ENCODE measurements at regions not wholly inside any gene's neighbourhood (a gene's known extent, or its start where the extent isn't known, plus 50 kb on each side); places are given as distances from the start of the nearest gene placed in this dataset.
"Not testable (repeated sequence)": the region's sequence is repeated elsewhere in the genome, so short reads cannot be mapped to it uniquely, and the experiment has no call there.

DNA sequence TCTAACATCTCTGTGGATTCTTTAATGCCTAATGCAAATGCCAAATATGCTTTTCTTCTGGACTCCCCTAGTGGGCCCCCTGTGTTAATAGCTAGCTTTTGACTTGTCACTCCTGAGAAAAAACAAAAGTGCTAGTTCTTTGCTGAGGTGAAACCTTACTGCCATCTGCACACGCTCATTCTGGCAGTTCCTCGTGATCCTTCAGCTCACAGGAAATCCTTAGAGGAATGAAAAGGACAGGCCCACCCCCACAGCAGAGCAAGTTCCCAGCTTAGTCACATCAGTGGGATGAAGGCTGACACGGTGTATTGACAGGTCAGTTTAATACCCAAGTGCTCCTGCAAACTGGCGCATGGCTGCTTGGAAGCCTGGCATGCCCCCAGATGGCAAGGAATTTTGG is 165.1 kb upstream of the ATP2B1 start:
- Mint-ChIP-seq H3K4me1 (peaks cover 51% of the 10 kb centered on the region), H3K27me3 (no peaks in the 10 kb centered on the region), H3K36me3 (ENCODE audit: low read depth) (peaks cover 7% of the 10 kb centered on the region), H3K4me3 (no peak overlapping the region), H3K27ac (no peak overlapping the region), H3K9me3 (peaks cover 16% of the 10 kb centered on the region)
- TF ChIP-seq, protein P1, sequence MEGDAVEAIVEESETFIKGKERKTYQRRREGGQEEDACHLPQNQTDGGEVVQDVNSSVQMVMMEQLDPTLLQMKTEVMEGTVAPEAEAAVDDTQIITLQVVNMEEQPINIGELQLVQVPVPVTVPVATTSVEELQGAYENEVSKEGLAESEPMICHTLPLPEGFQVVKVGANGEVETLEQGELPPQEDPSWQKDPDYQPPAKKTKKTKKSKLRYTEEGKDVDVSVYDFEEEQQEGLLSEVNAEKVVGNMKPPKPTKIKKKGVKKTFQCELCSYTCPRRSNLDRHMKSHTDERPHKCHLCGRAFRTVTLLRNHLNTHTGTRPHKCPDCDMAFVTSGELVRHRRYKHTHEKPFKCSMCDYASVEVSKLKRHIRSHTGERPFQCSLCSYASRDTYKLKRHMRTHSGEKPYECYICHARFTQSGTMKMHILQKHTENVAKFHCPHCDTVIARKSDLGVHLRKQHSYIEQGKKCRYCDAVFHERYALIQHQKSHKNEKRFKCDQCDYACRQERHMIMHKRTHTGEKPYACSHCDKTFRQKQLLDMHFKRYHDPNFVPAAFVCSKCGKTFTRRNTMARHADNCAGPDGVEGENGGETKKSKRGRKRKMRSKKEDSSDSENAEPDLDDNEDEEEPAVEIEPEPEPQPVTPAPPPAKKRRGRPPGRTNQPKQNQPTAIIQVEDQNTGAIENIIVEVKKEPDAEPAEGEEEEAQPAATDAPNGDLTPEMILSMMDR (IDR thresholded peaks at IDR 0.05), result no peak
- ChIA-PET CTCF (interaction anchor here (1.0 to 1.1 kb wide), 2 partner anchors 10 to 140 kb away, joined by 3 to 4 read pairs; no protein-coding TSS in a partner anchor), POLR2A (interaction anchor here (0.9 to 1.7 kb wide), 4 partner anchors 21 to 164 kb away, joined by 3 to 6 read pairs (median 4); no protein-coding TSS in a partner anchor)
- ATAC-seq (ENCODE audit: low read depth), result peak; percentile 56
- no peak for DNase-seq
- intact Hi-C loops (cut with micrococcal nuclease), result loop anchor here (1.0 kb wide), 1 partner anchor 8 kb away; no protein-coding TSS in a partner anchor

DNA sequence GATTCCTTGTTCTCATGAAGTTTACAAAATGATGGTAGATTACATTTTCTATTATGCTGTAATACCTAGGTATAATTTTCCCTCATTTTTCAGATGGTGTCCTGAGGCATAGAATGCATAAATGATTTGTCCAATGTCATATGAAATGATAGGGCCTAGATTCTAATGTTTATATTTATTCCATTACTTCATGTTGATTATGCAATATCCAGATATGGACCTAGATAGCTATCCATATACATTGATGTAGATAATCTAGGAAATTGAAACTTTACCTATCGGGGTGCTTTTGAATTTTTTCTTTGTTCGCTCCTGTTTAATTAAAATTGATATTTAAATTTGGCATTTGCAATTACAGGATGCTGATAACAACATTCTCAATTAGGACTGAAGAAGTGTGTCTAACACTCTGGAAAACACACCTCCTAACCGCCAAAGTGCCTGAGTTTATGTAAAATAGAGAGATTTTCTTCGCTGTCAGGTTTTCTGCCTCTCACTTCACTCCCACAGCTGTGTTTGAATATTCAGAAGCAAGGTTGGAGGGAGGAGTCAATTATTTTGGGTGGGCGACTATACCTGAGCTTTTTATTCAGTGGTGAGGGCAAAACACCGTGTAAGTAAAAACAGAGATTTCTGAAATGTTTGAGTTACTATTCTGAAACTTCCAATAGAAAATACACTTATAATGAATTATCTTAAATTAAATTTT is 164.4 kb upstream of the ATP2B1 start:
- Mint-ChIP-seq H3K27ac (no peak overlapping the region), H3K27me3 (no peaks in the 10 kb centered on the region)
- CTCF ChIA-PET, result interaction anchor here (1.0 to 1.1 kb wide), 2 partner anchors 9 to 140 kb away, joined by 3 to 4 read pairs; no protein-coding TSS in a partner anchor

DNA sequence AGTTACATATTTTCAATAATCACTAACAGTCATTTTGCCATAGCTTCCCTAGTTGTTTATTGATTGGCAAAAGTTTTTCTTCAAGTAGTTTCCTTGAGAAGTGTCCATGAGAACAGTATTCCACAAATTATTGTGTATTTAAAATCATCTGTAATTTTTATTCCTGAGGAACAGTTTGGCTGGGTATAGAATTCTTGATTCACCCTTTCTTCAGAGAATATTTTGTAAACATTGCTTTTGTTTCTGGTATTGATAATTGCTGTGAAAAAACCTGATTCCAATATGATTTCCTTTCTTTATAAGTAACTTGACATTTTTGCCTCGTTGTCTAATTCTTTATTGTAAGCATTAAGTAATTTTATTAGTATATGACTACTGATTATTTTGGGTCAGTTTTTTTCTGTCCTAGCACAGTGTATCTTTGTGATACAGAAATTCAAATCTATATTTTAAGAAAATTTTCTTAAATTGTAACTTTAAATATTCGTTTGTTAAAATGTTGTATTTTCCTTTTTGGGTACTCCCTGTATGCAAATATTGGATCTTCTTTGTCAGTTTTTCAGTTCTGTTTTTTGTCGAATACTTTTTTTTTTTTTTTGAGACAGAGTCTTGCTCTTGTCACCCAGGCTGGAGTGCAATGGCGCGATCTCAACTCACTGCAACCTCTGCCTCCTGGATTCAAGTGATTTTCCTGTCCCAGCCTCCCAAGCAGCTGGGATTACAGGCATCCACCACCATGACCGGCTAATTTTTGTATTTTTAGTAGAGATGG is 162.0 kb upstream of the ATP2B1 start:
- no peak overlapping the region for H3K4me3 Mint-ChIP-seq
- H3K9me3 Mint-ChIP-seq, result peaks cover 16% of the 10 kb centered on the region
- TF ChIP-seq, protein P1 (IDR thresholded peaks at IDR 0.05), result no peak
- intact Hi-C loops (cut with micrococcal nuclease), result no loop called here
- no peaks in the 10 kb centered on the region for H3K27me3 Mint-ChIP-seq
- no peak for ATAC-seq (ENCODE audit: low read depth)
- ChIA-PET POLR2A (interaction anchor here (1.8 kb wide), 1 partner anchor 162 kb away, joined by 8 read pairs; the partner anchor contains the start of gene ATP2B1), CTCF (no interaction called here)
- H3K27ac Mint-ChIP-seq, result peak overlapping the region; percentile 12
- peaks cover 7% of the 10 kb centered on the region for H3K36me3 Mint-ChIP-seq (ENCODE audit: low read depth)
- H3K4me1 Mint-ChIP-seq, result peaks cover 39% of the 10 kb centered on the region
- DNase-seq, result no peak

More for the DNA sequence above, 164.4 kb upstream of the ATP2B1 start:
- no peak overlapping the region for H3K4me3 Mint-ChIP-seq
- no peak for DNase-seq
- H3K9me3 Mint-ChIP-seq, result peaks cover 16% of the 10 kb centered on the region
- intact Hi-C loops (cut with micrococcal nuclease), result no loop called here
- POLR2A ChIA-PET, result interaction anchor here (0.9 to 1.7 kb wide), 5 partner anchors 16 to 163 kb away, joined by 3 to 6 read pairs (median 4); no protein-coding TSS in a partner anchor
- ATAC-seq (ENCODE audit: low read depth), result no peak
- H3K36me3 Mint-ChIP-seq (ENCODE audit: low read depth), result peaks cover 7% of the 10 kb centered on the region
- TF ChIP-seq, protein P1 (IDR thresholded peaks at IDR 0.05), result no peak
- peaks cover 45% of the 10 kb centered on the region for H3K4me1 Mint-ChIP-seq

DNA sequence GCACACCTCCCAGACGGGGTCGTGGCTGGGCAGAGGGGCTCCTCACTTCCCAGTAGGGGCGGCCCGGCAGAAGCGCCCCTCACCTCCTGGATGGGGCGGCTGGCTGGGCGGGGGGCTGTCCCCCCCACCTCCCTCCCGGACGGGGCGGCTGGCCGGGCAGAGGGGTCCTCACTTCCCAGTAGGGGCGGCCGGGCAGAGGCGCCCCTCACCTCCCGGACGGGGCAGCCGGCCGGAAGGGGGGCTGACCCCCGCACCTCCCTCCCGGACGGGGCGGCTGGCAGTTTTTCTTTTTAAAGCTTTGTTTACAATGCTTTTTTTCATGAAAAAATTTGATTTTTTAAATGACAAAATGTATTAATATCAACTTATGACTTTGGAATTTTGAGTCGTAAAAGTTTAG is 159.0 kb upstream of the ATP2B1 start:
- POLR2A ChIA-PET, result not testable (repeated sequence)

DNA sequence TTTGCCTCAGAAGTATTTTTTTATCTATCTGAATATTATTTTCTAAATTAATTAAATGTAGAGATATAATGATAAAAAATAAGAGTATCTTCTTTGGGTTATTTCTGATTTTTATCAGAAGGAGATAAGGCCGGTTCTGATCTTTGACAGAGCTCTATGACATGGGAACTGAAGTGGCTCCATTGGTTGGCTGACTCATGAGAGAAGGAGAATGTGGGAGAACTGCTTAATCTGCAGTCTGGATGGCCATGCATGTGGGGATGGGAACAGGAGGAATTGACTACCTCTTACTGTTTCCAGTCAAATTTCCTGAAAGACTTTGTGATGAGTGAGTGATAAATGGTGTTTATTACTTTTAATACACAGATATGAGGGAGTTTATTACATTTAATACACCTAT is 155.8 kb upstream of the ATP2B1 start:
- DNase-seq, result no peak
- ChIA-PET CTCF (interaction anchor here (0.9 to 1.4 kb wide), 4 partner anchors 9 to 155 kb away, joined by 3 to 5 read pairs (median 4); partner anchors contain the start of gene ATP2B1), POLR2A (interaction anchor here (0.6 to 6.0 kb wide), 7 partner anchors 17 to 155 kb away, joined by 3 to 64 read pairs (median 6); partner anchors contain the start of gene ATP2B1)
- Mint-ChIP-seq H3K27ac (peak overlapping the region; percentile 90), H3K9me3 (peaks cover 6% of the 10 kb centered on the region), H3K27me3 (no peaks in the 10 kb centered on the region), H3K4me1 (peaks cover 55% of the 10 kb centered on the region), H3K4me3 (no peak overlapping the region), H3K36me3 (ENCODE audit: low read depth) (no peaks in the 10 kb centered on the region)
- TF ChIP-seq, protein P1 (IDR thresholded peaks at IDR 0.05), result no peak
- ATAC-seq (ENCODE audit: low read depth), result no peak
- intact Hi-C loops (cut with micrococcal nuclease), result loop anchor here (5.0 kb wide), 1 partner anchor 388 kb away; no protein-coding TSS in a partner anchor

More for the DNA sequence above, 159.0 kb upstream of the ATP2B1 start:
- ATAC-seq (ENCODE audit: low read depth); CTCF ChIA-PET; H3K27me3 Mint-ChIP-seq; H3K4me3 Mint-ChIP-seq; H3K36me3 Mint-ChIP-seq (ENCODE audit: low read depth); DNase-seq; intact Hi-C loops (cut with micrococcal nuclease); H3K27ac Mint-ChIP-seq: not testable (repeated sequence)
- Mint-ChIP-seq H3K4me1 (peaks cover 40% of the 10 kb centered on the region), H3K9me3 (peaks cover 20% of the 10 kb centered on the region)

Data from activated B cell treated with CpG ODN at 0.5 μM for 24 hours (primary cell).